Fibroblast of pulmonary artery (primary cell): ENCODE measurements at regions not wholly inside any gene's neighbourhood (a gene's known extent, or its start where the extent isn't known, plus 50 kb on each side); places are given as distances from the start of the nearest gene placed in this dataset.
A peak's percentile ranks its signal among the peaks of the same experiment; 100 is the strongest.

ENCODE experiments used
- DNase-seq: peaks from one replicate; pipeline ENCODE4 v3.0.0-alpha.2; 2010; ENCODE audit warnings: low read depth
- H3K4me3 ChIP-seq: replicated peaks from 2 replicates; pipeline ENCODE4 v1.5.1; 2011; ENCODE audit warnings: low read depth, mild to moderate bottlenecking, control low read depth, low read length, moderate library complexity
- CTCF ChIP-seq: IDR thresholded peaks from 2 replicates; pipeline ENCODE4 v1.5.1; 2011; ENCODE audit warnings: mild to moderate bottlenecking, control low read depth, low read length, inconsistent platforms; ENCODE audit errors: missing control alignments

- TF ChIP-seq CTCF, result no peak
- no peak for DNase-seq
- no peak overlapping the region for H3K4me3 ChIP-seq
Measured at GRCh38 chr14:50044042-50044651, 72.2 kb downstream of the VCPKMT start.

- TF ChIP-seq CTCF, result no peak
- H3K4me3 ChIP-seq, result no peak overlapping the region
- DNase-seq, result peak; percentile 82
Measured at GRCh38 chr14:50045039-50045711, 71.2 kb downstream of the VCPKMT start.

GRCh38 chr14:50045837-50046236 is 70.5 kb downstream of the VCPKMT start:
- TF ChIP-seq CTCF, result no peak
- H3K4me3 ChIP-seq, result no peak overlapping the region
- no peak for DNase-seq

GRCh38 chr14:50047274-50047676 is 69.1 kb downstream of the VCPKMT start:
- H3K4me3 ChIP-seq, result no peak overlapping the region
- TF ChIP-seq CTCF, result no peak
- no peak for DNase-seq

GRCh38 chr14:50049093-50049492 is 67.3 kb downstream of the VCPKMT start:
- no peak for DNase-seq
- TF ChIP-seq CTCF, result no peak
- no peak overlapping the region for H3K4me3 ChIP-seq

- no peak overlapping the region for H3K4me3 ChIP-seq
- DNase-seq, result no peak
- no peak for TF ChIP-seq CTCF
Measured at GRCh38 chr14:50049703-50050570, 66.4 kb downstream of the VCPKMT start.
